ENCODE measurements at regions not wholly inside any gene's neighbourhood (a gene's known extent, or its start where the extent isn't known, plus 50 kb on each side); places are given as distances from the start of the nearest gene placed in this dataset.
"Not testable (repeated sequence)": the region's sequence is repeated elsewhere in the genome, so short reads cannot be mapped to it uniquely, and the experiment has no call there.

GRCh38 chr14:101665478-101666078 lies 95.9 kb upstream of the PPP2R5C start:
- TF ChIP-seq CTCF (IDR thresholded peaks at IDR 0.05; ENCODE audit: insufficient read depth, low read length), result peak; percentile 33
- H3K4me3 ChIP-seq (ENCODE audit: low read depth, low read length), result no peak overlapping the region
- DNase-seq (ENCODE audit: low read depth), result peak; percentile 35

- DNase-seq (ENCODE audit: low read depth), result no peak
- TF ChIP-seq CTCF (IDR thresholded peaks at IDR 0.05; ENCODE audit: insufficient read depth, low read length), result no peak
- no peak overlapping the region for H3K4me3 ChIP-seq (ENCODE audit: low read depth, low read length)
Measured at GRCh38 chr14:101666264-101666663, 95.2 kb upstream of the PPP2R5C start.

- no peak for TF ChIP-seq CTCF (IDR thresholded peaks at IDR 0.05; ENCODE audit: insufficient read depth, low read length)
- no peak for DNase-seq (ENCODE audit: low read depth)
Measured at GRCh38 chr14:101669629-101670028, 91.9 kb upstream of the PPP2R5C start.

GRCh38 chr14:101673873-101674272 lies 87.6 kb upstream of the PPP2R5C start:
- TF ChIP-seq CTCF (IDR thresholded peaks at IDR 0.05; ENCODE audit: insufficient read depth, low read length), result no peak
- DNase-seq (ENCODE audit: low read depth), result no peak
- no peak overlapping the region for H3K4me3 ChIP-seq (ENCODE audit: low read depth, low read length)

More at GRCh38 chr14:101669629-101670028, 91.9 kb upstream of the PPP2R5C start:
- H3K4me3 ChIP-seq (ENCODE audit: low read depth, low read length), result no peak overlapping the region

- not testable (repeated sequence) for DNase-seq (ENCODE audit: low read depth); H3K4me3 ChIP-seq (ENCODE audit: low read depth, low read length)
Measured at GRCh38 chr14:101675835-101676234, 85.7 kb upstream of the PPP2R5C start.

- H3K4me3 ChIP-seq (ENCODE audit: low read depth, low read length), result not testable (repeated sequence)
Measured at GRCh38 chr14:101677912-101678327, 83.6 kb upstream of the PPP2R5C start.

GRCh38 chr14:101681795-101682194 lies 79.7 kb upstream of the PPP2R5C start:
- DNase-seq (ENCODE audit: low read depth), result no peak
- no peak overlapping the region for H3K4me3 ChIP-seq (ENCODE audit: low read depth, low read length)
- no peak for TF ChIP-seq CTCF (IDR thresholded peaks at IDR 0.05; ENCODE audit: insufficient read depth, low read length)

More at GRCh38 chr14:101677912-101678327, 83.6 kb upstream of the PPP2R5C start:
- not testable (repeated sequence) for DNase-seq (ENCODE audit: low read depth)

- no peak for TF ChIP-seq CTCF (IDR thresholded peaks at IDR 0.05; ENCODE audit: insufficient read depth, low read length)
- H3K4me3 ChIP-seq (ENCODE audit: low read depth, low read length), result no peak overlapping the region
- DNase-seq (ENCODE audit: low read depth), result no peak
Measured at GRCh38 chr14:101683365-101683764, 78.1 kb upstream of the PPP2R5C start.

Data from fibroblast of the aortic adventitia (primary cell).